NCI-H2107 treated with DMSO at 0.1 percent for 48 hours (cell line): ENCODE measurements at regions not wholly inside any gene's neighbourhood (a gene's known extent, or its start where the extent isn't known, plus 50 kb on each side); places are given as distances from the start of the nearest gene placed in this dataset.
"Not testable (repeated sequence)": the region's sequence is repeated elsewhere in the genome, so short reads cannot be mapped to it uniquely, and the experiment has no call there.

Experiments used
- DNase-seq: peaks from one replicate; lab custom pipeline; 2025; ENCODE audit not compliant: unreplicated experiment; lab: John Stamatoyannopoulos, UW

DNA sequence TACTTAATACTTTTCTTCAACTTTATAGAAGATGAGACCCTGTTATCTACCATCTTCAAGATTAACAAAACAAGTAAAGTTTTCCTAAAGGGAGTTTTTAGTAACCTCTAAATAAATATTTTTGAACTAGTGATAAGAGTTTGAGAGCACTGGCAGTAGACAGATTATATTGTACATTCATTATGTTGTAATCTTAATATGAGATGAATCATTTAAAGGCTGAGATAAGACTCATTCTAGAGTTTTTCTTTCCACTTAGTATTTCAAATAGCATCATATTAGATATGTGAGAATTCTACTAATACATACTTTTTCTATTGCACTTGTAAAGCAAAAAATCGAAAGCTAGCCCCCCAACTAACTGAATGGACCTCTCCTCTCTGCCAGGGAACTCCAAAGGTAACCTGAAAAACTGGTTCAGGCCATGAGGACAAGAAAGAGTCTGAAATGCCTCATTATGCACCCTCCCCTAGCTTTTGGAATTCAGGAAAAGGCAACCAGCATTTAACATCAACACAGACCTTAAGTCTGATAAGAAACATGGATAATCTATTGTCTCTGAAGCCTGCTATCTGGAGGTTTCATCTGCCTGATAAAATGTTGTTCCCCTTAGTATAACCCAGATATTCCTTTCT lies 875.4 kb upstream of the SLC10A2 start:
- DNase-seq: no peak

GRCh38 chr13:103935117-103935516 lies 868.9 kb upstream of the SLC10A2 start:
- no peak for DNase-seq

GRCh38 chr13:103931885-103932284 lies 865.7 kb upstream of the SLC10A2 start:
- no peak for DNase-seq

GRCh38 chr13:103931331-103931845 lies 865.2 kb upstream of the SLC10A2 start:
- DNase-seq: no peak

DNA sequence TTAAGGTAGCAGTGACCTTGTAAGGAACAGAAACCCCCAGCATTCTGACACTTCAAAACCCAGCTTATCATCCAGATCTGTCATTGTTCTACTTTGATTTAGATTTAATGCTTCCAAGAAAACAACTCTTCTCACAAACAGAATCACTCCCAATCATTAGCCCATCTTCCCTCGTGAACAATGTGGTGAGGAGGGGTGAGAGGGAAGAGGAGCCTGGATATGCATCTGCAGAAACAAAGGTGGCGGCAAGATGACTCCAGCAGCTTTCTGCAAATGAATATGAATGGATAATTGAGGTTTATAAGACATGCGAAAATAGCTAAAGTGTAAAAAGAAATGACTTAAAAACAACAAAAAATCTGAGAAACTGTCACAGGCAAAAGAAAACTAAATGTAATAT lies 859.9 kb upstream of the SLC10A2 start:
- no peak for DNase-seq

DNA sequence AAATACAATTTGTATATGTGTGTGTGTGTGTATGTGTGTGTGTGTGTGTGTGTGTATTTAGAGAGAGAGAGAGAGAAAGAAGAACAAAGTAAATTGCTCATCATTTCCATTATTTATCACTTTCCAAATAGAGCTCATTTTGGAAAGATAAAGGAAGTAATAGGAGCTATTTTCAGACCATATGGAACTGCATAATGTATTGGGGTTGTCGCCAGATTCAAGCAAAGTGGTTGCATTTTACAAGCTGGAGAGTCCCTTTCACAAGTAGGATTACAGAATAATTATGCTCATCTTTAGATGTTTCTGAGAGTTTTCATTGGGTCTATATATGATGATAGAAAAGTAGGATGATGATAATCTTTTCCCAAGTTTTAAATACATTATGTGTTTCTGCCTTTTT lies 842.7 kb upstream of the SLC10A2 start:
- DNase-seq: no peak

- no peak for DNase-seq
These were observed 842.1 kb upstream of the SLC10A2 start for GRCh38 chr13:103908274-103908673.

GRCh38 chr13:103903790-103904189 lies 837.6 kb upstream of the SLC10A2 start:
- no peak for DNase-seq

DNA sequence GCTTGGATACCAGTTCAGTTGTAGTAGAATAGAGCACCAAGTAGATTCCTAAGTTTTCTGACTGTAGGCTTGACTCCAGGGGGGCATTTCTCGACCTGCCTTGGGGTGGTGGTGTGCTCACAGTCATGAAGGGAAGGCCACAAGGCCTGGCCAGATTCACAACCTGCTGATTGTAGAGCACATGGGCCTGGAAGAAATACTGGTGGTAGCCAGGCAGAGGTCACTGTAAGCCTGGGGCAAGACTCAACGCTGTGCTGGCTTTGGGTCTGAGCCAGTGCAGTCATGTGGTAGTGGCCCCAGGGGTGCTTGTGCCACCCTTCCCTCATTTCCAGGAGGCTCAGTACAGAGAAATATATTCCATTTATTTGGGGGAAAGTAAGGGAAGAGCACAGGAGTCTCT lies 832.3 kb upstream of the SLC10A2 start:
- no peak for DNase-seq

DNA sequence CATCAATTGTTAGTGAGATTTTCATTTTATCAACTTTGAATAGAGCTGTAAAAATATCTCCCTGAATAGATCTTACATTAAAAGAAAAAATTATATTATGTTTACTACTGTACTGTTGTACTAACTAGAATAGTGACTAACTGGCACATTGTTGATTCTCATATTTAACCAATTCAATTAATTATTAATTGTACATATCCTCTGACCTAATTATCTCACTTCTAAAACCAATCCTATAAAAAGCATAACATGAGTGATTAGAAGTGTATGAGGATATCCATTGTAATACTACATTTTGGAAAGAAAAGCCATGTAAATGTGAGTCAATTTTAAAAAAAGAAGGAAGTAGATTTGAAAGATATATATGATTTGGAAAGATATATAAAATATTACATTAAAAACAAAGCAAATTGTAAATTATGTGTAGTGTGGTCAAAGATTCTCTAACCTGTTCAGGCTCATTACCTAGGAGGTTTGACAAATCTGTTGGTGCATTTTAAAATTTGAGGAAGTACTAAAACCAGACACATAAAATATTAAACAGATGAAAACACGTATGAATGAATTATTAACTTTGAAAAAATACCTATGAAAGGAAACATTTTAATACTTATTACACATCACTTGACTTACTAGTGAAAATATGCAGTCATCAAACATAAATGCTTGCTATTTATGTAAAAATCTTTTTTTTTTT lies 829.8 kb upstream of the SLC10A2 start:
- DNase-seq: no peak

- DNase-seq: no peak
These were observed 828.4 kb upstream of the SLC10A2 start for GRCh38 chr13:103894626-103895025.

- no peak for DNase-seq
These were observed 818.0 kb upstream of the SLC10A2 start for GRCh38 chr13:103884101-103884723.

GRCh38 chr13:103883698-103884097 lies 817.5 kb upstream of the SLC10A2 start:
- DNase-seq: no peak

GRCh38 chr13:103883164-103883563 lies 816.9 kb upstream of the SLC10A2 start:
- DNase-seq: peak; percentile 6

DNA sequence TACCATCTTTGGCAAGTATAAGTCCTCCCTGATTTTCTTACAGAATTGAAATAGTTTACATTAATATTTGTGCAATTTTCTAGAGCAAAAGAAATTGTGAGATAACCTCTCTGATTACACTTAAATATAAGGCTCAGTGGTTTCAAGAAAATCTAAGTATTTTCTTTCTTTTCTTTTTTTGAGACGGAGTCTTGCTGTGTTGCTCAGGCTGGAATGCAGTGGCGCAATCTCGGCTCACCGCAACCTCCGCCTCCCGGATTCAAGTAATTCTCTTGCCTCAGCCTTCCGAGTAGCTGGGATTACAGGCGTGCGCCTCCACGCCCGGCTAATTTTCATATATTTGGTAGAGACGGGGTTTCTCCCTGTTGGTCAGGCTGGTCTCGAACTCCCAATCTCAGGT lies 813.9 kb upstream of the SLC10A2 start:
- not testable (repeated sequence) for DNase-seq

GRCh38 chr13:103878891-103879605 lies 812.8 kb upstream of the SLC10A2 start:
- DNase-seq: no peak

GRCh38 chr13:103876571-103876970 lies 810.4 kb upstream of the SLC10A2 start:
- DNase-seq: no peak

DNA sequence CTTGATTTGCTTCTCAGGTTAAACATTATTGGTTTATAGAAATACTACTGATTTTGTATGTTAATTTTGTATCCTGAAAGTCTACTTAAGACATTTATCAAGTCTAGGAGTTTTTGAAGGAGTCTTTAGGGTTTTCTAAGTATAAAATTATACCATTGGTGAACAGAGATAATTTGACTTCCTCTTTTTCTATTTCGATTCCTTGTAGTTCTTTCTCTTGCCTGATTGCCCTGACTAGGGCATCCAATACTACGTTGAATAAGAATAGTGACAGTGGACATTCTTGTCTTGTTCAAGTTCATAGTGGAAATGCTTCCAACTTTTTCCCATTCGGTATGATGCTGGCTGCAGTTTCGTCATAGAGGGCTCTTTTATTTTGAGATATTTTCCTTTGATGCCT lies 807.5 kb upstream of the SLC10A2 start:
- DNase-seq: no peak

DNA sequence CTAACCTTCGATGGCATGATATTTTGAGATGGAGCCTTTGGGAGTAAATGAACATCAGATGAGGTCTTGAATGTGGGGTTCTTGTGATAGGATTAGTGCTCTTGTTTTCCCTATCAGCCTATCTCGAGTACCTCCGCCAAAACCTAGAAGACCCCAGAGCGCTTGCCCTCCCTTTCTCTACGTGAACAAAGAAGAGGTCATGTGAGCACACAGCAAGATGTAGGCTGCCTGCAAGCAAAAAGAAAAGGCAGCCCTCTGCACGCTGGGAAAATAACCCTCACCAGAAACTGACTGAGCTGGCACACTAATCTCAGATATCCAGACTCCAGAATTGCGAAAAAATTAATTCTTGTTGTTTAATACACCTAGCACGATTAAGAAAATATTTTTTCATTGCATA lies 799.8 kb upstream of the SLC10A2 start:
- DNase-seq: no peak

GRCh38 chr13:103862525-103862924 lies 796.3 kb upstream of the SLC10A2 start:
- DNase-seq: no peak

GRCh38 chr13:103859952-103860351 lies 793.7 kb upstream of the SLC10A2 start:
- DNase-seq: no peak

DNA sequence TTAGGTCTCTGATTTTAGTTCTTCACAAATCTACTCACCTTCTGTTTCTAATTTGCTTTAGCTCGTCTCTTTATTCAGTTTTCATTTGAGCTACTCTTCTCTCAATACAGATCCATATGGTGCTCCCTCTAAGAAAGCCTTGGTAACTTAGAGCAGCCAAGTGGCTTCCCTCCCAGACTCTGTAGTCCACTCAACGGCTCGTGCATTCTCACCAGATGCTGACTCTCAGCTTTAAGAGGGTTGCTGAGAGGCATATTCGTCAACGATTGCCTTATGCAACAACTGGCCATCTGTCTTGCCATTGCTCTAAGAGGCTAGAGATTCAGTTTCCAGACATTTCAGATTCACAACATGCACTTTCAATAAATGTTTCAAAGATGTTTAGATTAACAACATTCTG lies 785.8 kb upstream of the SLC10A2 start:
- DNase-seq: no peak
